H1 (cell line): ENCODE measurements at regions not wholly inside any gene's neighbourhood (a gene's known extent, or its start where the extent isn't known, plus 50 kb on each side); places are given as distances from the start of the nearest gene placed in this dataset.

Source experiments
- CTCF ChIA-PET: fragments of 300-600 bp; sonication (Branson Sonifier 250); formaldehyde crosslinking; loops from one replicate; lab custom pipeline; 2021; ENCODE audit not compliant: partially characterized antibody; lab: Charles Lee
- POLR2A ChIA-PET: fragments of 300-600 bp; sonication (Branson Sonifier 250); formaldehyde crosslinking; loops from one replicate; lab custom pipeline; 2021; ENCODE audit warnings: inconsistent platforms; ENCODE audit not compliant: partially characterized antibody; lab: Charles Lee
- DNase-seq, 2 experiments: peaks; one replicate each; pipeline versions ENCODE4 v3.0.0 to v3.0.0-alpha.2; 2010 to 2022; ENCODE audit warnings: low spot score in 2 of 2, low read depth in 1 of 2, mixed read lengths in 1 of 2
- FAIRE-seq: peaks from 2 replicates; lab custom pipeline; 2011; peaks lifted over from hg19 to GRCh38; lab: Jason Lieb, UNC
- H2AFZ ChIP-seq: 2 replicates; pipeline ENCODE4 v1.8.1; 2012; ENCODE audit warnings: low read length, inconsistent platforms
- H2AK5ac ChIP-seq: 2 replicates; pipeline ENCODE4 v1.6.1; 2013; ENCODE audit warnings: low read depth, low read length
- H2BK120ac ChIP-seq: replicated peaks from 2 replicates; pipeline ENCODE3; 2013; ENCODE audit warnings: low read depth, low read length, inconsistent platforms
- H2BK12ac ChIP-seq: 2 replicates; pipeline ENCODE4 v1.6.1; 2013; ENCODE audit warnings: low read depth, low read length
- H2BK15ac ChIP-seq: 2 replicates; pipeline ENCODE4 v1.6.1; 2013; ENCODE audit warnings: low read length
- H2BK20ac ChIP-seq: 2 replicates; pipeline ENCODE4 v1.6.1; 2013; ENCODE audit warnings: low read length
- H2BK5ac ChIP-seq: 2 replicates; pipeline ENCODE4 v1.6.1; 2013; ENCODE audit warnings: low read depth, low read length
- H3K14ac ChIP-seq: 2 replicates; pipeline ENCODE4 v1.6.1; 2013; ENCODE audit warnings: inconsistent platforms; ENCODE audit not compliant: insufficient read length
- H3K18ac ChIP-seq: 2 replicates; pipeline ENCODE4 v1.6.1; 2013; ENCODE audit warnings: low read length; ENCODE audit errors: extremely low read depth
- H3K23ac ChIP-seq: 2 replicates; pipeline ENCODE4 v1.6.1; 2013; ENCODE audit warnings: inconsistent platforms; ENCODE audit not compliant: insufficient read length
- H3K23me2 ChIP-seq: 2 replicates; pipeline ENCODE4 v1.6.1; 2013; ENCODE audit warnings: low read depth, low read length
- H3K27ac ChIP-seq: 2 replicates; pipeline ENCODE4 v1.6.1; 2011; ENCODE audit warnings: low read depth, low read length, inconsistent platforms
- H3K27me3 ChIP-seq, 4 experiments: replicated peaks in 1 of 4; 1 replicate in 1 of 4; 2 replicates in 3 of 4; pipeline versions ENCODE4 v1.6.1 to v1.8.1; 2011 to 2013; ENCODE audit warnings: low read length in 3 of 4, mild to moderate bottlenecking in 3 of 4, inconsistent platforms in 2 of 4, mixed read lengths in 2 of 4, moderate library complexity in 1 of 4; ENCODE audit not compliant: control insufficient read depth in 3 of 4, insufficient read depth in 3 of 4; ENCODE audit errors: extremely low read depth in 1 of 4
- H3K36me3 ChIP-seq, 4 experiments: 2 replicates each; pipeline versions ENCODE4 v1.6.1 to v1.8.1; 2011 to 2013; ENCODE audit warnings: mild to moderate bottlenecking in 4 of 4, low read length in 3 of 4, moderate library complexity in 2 of 4, control low read depth in 1 of 4, inconsistent platforms in 1 of 4; ENCODE audit not compliant: insufficient read depth in 4 of 4, control insufficient read depth in 2 of 4
- H3K4ac ChIP-seq: replicated peaks from 2 replicates; pipeline ENCODE3; 2013; ENCODE audit warnings: low read length, low read depth, mixed read lengths, inconsistent platforms; ENCODE audit not compliant: insufficient read length
- H3K4me1 ChIP-seq, 4 experiments: replicated peaks in 1 of 4; 1 replicate in 1 of 4; 2 replicates in 3 of 4; pipeline versions ENCODE4 v1.6.1 to v1.8.1; 2011 to 2013; ENCODE audit warnings: low read length in 3 of 4, inconsistent platforms in 2 of 4, mixed read lengths in 1 of 4; ENCODE audit not compliant: insufficient read depth in 4 of 4, control insufficient read depth in 3 of 4
- H3K4me2 ChIP-seq, 2 experiments: 2 replicates each; pipeline versions ENCODE4 v1.6.1 to v1.8.1; 2011 to 2013; ENCODE audit warnings: low read depth in 2 of 2, low read length in 2 of 2, control low read depth in 1 of 2, inconsistent platforms in 1 of 2, mild to moderate bottlenecking in 1 of 2; ENCODE audit not compliant: insufficient read depth in 1 of 2
- H3K4me3 ChIP-seq, 4 experiments: fragments of 200-600, 300-600 bp in 1 of 4; sonication (generic), shearing (Covaris generic), sonication (Bioruptor Twin) in 1 of 4; 2 replicates each; pipeline versions ENCODE4 v1.5.1 to v1.8.1; 2011 to 2016; ENCODE audit warnings: low read length in 4 of 4, low read depth in 3 of 4, control low read depth in 2 of 4, inconsistent platforms in 2 of 4, mild to moderate bottlenecking in 2 of 4, mixed read lengths in 1 of 4, moderate library complexity in 1 of 4; ENCODE audit not compliant: insufficient read depth in 2 of 4; ENCODE audit errors: extremely low read depth in 1 of 4
- H3K56ac ChIP-seq: replicated peaks from 2 replicates; pipeline ENCODE3; 2013; ENCODE audit warnings: low read depth, mild to moderate bottlenecking, mixed read lengths, low read length, inconsistent platforms; ENCODE audit not compliant: insufficient read length
- H3K79me1 ChIP-seq: 2 replicates; pipeline ENCODE4 v1.6.1; 2013; ENCODE audit warnings: low read depth, low read length, control low read depth
- H3K79me2 ChIP-seq, 2 experiments: 2 replicates each; pipeline versions ENCODE4 v1.6.1 to v1.8.1; 2012 to 2013; ENCODE audit warnings: low read length in 2 of 2, mild to moderate bottlenecking in 2 of 2, inconsistent platforms in 1 of 2; ENCODE audit not compliant: insufficient read depth in 2 of 2, control insufficient read depth in 1 of 2
- H3K9ac ChIP-seq, 4 experiments: replicated peaks in 1 of 4; 1 replicate in 1 of 4; 2 replicates in 3 of 4; pipeline versions ENCODE4 v1.6.1 to v1.8.1; 2011 to 2013; ENCODE audit warnings: low read depth in 3 of 4, low read length in 3 of 4, control low read depth in 2 of 4, mild to moderate bottlenecking in 2 of 4, moderate library complexity in 2 of 4, inconsistent platforms in 1 of 4; ENCODE audit errors: extremely low read depth in 1 of 4
- H3K9me3 ChIP-seq, 2 experiments: 2 replicates each; pipeline versions ENCODE4 v1.6.1 to v1.8.1; 2012 to 2013; ENCODE audit warnings: mild to moderate bottlenecking in 2 of 2, moderate library complexity in 2 of 2, control low read depth in 1 of 2, inconsistent platforms in 1 of 2, low read depth in 1 of 2, low read length in 1 of 2, mixed read lengths in 1 of 2; ENCODE audit not compliant: insufficient read depth in 2 of 2
- H4K20me1 ChIP-seq, 2 experiments: replicated peaks in 1 of 2; 2 replicates each; pipeline versions ENCODE3 to v1.8.1; 2011 to 2013; ENCODE audit warnings: inconsistent platforms in 2 of 2, low read length in 2 of 2, mild to moderate bottlenecking in 1 of 2; ENCODE audit not compliant: insufficient read depth in 2 of 2, control insufficient read depth in 1 of 2
- H4K5ac ChIP-seq: 2 replicates; pipeline ENCODE4 v1.6.1; 2013; ENCODE audit warnings: low read length, low read depth, mixed read lengths, inconsistent platforms; ENCODE audit not compliant: insufficient read length
- H4K8ac ChIP-seq: 2 replicates; pipeline ENCODE4 v1.8.0; 2013; ENCODE audit warnings: mild to moderate bottlenecking, moderate library complexity, low read length, inconsistent platforms; ENCODE audit not compliant: insufficient read depth; ENCODE audit errors: extremely low read depth
- H4K91ac ChIP-seq: replicated peaks from 2 replicates; pipeline ENCODE3; 2013; ENCODE audit warnings: low read length, mixed read lengths, inconsistent platforms; ENCODE audit not compliant: insufficient read length
- ATF2 ChIP-seq: IDR thresholded peaks from 2 replicates; pipeline ENCODE4 v1.6.1; 2012; ENCODE audit warnings: low read length, inconsistent platforms
- CBX5 ChIP-seq: fragments of 300-800, 300-1000 bp; sonication (generic); IDR thresholded peaks from 2 replicates; pipeline ENCODE4 v1.7.1; 2016; ENCODE audit warnings: antibody characterized with exemption, low read length, low read depth
- CTBP2 ChIP-seq: IDR thresholded peaks from 2 replicates; pipeline ENCODE4 v1.7.0; 2011; ENCODE audit warnings: borderline replicate concordance, mild to moderate bottlenecking, moderate library complexity, mixed read lengths, low read length; ENCODE audit not compliant: insufficient read depth, insufficient read length
- GTF2F1 ChIP-seq: IDR thresholded peaks from 2 replicates; pipeline ENCODE4 v1.6.1; 2012; ENCODE audit warnings: low read depth, low read length, improper control_type of control experiment, borderline replicate concordance
- HDAC2 ChIP-seq, 2 experiments: fragments of 300-600 bp in 1 of 2; sonication (generic) in 1 of 2; IDR thresholded peaks; 2 replicates each; pipeline ENCODE4 v1.6.1; 2011 to 2012; ENCODE audit warnings: low read depth in 2 of 2, low read length in 2 of 2, mild to moderate bottlenecking in 2 of 2, moderate library complexity in 2 of 2, borderline replicate concordance in 1 of 2, inconsistent platforms in 1 of 2
- JUND ChIP-seq: IDR thresholded peaks from 2 replicates; pipeline ENCODE4 v1.6.1; 2011; ENCODE audit warnings: mild to moderate bottlenecking, improper control_type of control experiment, low read length
- MAX ChIP-seq: IDR thresholded peaks from 2 replicates; pipeline ENCODE4 v1.6.1; 2012; ENCODE audit warnings: inconsistent platforms
- NRF1 ChIP-seq: IDR thresholded peaks from 2 replicates; pipeline ENCODE4 v1.6.1; 2011; ENCODE audit warnings: mild to moderate bottlenecking, low read depth, low read length, improper control_type of control experiment
- RBBP5 ChIP-seq: IDR thresholded peaks from 2 replicates; pipeline ENCODE4 v1.7.1; 2012; ENCODE audit warnings: low read depth, mild to moderate bottlenecking, inconsistent platforms, low read length, moderate library complexity, borderline replicate concordance
- SIRT6 ChIP-seq: IDR thresholded peaks from one replicate; pipeline ENCODE4 v1.7.1; 2012; ENCODE audit warnings: low read length, inconsistent platforms
- SIX5 ChIP-seq: IDR thresholded peaks from 2 replicates; pipeline ENCODE4 v1.6.1; 2011; ENCODE audit warnings: mild to moderate bottlenecking, low read depth, low read length
- TBP ChIP-seq: IDR thresholded peaks from 2 replicates; pipeline ENCODE4 v1.6.1; 2011; ENCODE audit warnings: low read depth, low read length, improper control_type of control experiment
- USF2 ChIP-seq: IDR thresholded peaks from 2 replicates; pipeline ENCODE4 v1.6.1; 2011; ENCODE audit warnings: low read length, improper control_type of control experiment

- no peak overlapping the region for H2BK12ac ChIP-seq
- H3K79me2 ChIP-seq: no peaks in the 10 kb centered on the region
- POLR2A ChIA-PET: no interaction called here
- TF ChIP-seq GTF2F1: no peak
- no peak for TF ChIP-seq JUND
- no peak for TF ChIP-seq ATF2
- no peak for TF ChIP-seq MAX
- TF ChIP-seq CTBP2: no peak
- TF ChIP-seq SIX5: no peak
- TF ChIP-seq NRF1: no peak
- TF ChIP-seq CBX5: no peak
- no peak for TF ChIP-seq USF2
- no peak for TF ChIP-seq SIRT6
- no peak for TF ChIP-seq RBBP5
- TF ChIP-seq TBP: no peak
- TF ChIP-seq HDAC2 (IDR thresholded peaks at IDR 0.05; ENCODE audit: borderline replicate concordance in 1 of 2, low read depth in 2 of 2, low read length in 2 of 2): no peak
Measured at GRCh38 chr7:109806548-109806947, 1236.9 kb downstream of the DNAJB9 start.

More at GRCh38 chr7:109806548-109806947, 1236.9 kb downstream of the DNAJB9 start:
- H3K56ac ChIP-seq: no peak overlapping the region
- no peak overlapping the region for H3K27ac ChIP-seq
- DNase-seq (no peak), FAIRE-seq (no peak)
- no peak overlapping the region for H3K4ac ChIP-seq
- no peak overlapping the region for H2AK5ac ChIP-seq
- H3K36me3 ChIP-seq: no peaks in the 10 kb centered on the region
- H2BK120ac ChIP-seq: no peak overlapping the region
- H4K5ac ChIP-seq: no peak overlapping the region
- no peak overlapping the region for H4K8ac ChIP-seq
- no peak overlapping the region for H3K9ac ChIP-seq
- no peak overlapping the region for H3K18ac ChIP-seq
- no peak overlapping the region for H2AFZ ChIP-seq
- no peak overlapping the region for H4K91ac ChIP-seq
- H3K14ac ChIP-seq: no peak overlapping the region
- no peak overlapping the region for H3K4me2 ChIP-seq
- CTCF ChIA-PET: no interaction called here
- no peak overlapping the region for H3K4me3 ChIP-seq
- no peaks in the 10 kb centered on the region for H3K23me2 ChIP-seq
- no peak overlapping the region for H2BK15ac ChIP-seq
- no peaks in the 10 kb centered on the region for H3K79me1 ChIP-seq
- no peak overlapping the region for H2BK20ac ChIP-seq
- no peak overlapping the region for H3K23ac ChIP-seq
- H3K27me3 ChIP-seq: no peaks in the 10 kb centered on the region
- no peak overlapping the region for H2BK5ac ChIP-seq
- H4K20me1 ChIP-seq: no peaks in the 10 kb centered on the region
- no peaks in the 10 kb centered on the region for H3K4me1 ChIP-seq
- no peaks in the 10 kb centered on the region for H3K9me3 ChIP-seq
